UCSD-AML1 (cell line): ENCODE measurements at regions not wholly inside any gene's neighbourhood (a gene's known extent, or its start where the extent isn't known, plus 50 kb on each side); places are given as distances from the start of the nearest gene placed in this dataset.

Experiments
- DNase-seq: peaks from one replicate; lab custom pipeline; 2025; ENCODE audit not compliant: unreplicated experiment; lab: John Stamatoyannopoulos, UW

DNA sequence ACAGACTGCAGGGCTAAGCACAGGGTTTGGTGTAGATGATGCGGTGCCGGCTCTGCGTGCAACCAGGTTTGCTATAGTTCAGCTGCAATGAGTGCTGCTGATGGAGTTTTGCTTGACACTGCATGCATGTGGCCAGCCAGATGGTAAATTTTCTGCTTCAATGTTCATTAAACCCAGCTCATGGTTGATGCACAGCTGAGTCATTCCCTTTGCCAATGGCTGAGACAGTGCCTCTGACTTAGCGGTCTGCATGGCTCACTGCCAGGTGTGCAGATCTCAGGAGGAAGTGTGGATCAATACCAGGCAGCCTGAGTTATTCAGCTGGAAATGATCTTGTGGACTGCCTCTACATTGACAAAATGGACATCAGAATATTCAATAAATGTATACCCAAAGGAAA is 172.7 kb upstream of the ZP4 start:
- no peak for DNase-seq

DNA sequence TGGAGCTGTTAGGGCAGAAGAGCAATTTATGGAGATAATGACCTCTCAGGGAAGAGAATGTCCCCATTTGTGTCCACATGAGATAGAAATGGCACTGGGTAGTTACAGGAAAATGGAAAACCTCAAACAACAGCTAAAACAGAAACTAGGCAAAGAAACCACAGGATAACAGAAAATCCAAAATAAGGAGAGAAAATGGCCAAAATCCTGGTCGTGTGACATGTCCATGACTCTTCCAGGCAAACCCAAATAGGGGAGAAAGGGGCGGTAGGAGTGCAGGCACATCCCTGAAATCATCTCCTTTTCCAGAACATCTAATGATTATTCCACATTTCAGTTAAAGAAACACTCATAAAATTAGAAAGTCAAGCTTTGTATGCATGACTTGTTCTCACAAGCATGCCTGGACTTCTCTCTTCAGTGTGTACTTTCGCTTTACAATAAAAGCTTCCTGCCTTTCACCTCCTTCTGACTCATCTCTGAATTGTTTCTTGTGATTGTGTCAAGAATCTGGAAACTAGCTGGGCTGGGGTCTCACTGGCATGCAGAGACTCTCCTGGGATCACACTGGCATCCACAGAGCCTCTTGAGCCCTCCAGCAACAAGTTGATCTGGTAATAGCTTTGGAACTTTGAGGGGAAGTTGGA is 171.4 kb upstream of the ZP4 start:
- no peak for DNase-seq

DNA sequence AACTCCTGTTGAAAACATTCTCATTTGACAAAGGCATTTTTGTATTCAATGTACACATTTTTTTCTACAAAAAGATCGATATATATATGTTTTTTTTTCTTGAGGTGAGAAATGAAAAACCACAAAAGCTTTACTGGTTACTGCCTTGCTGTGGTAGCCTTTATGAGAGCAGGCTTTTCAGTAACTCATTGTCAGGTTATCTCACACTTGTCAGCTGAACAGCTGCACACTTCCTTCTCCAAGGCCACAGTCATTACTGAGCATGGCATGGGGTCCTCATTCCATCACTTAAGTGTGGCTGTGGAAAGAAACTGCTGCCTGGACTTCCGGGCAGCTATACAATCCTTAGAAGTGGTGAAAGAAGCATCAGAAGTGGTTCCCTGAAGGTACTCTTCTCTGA is 169.3 kb upstream of the ZP4 start:
- DNase-seq = no peak

DNA sequence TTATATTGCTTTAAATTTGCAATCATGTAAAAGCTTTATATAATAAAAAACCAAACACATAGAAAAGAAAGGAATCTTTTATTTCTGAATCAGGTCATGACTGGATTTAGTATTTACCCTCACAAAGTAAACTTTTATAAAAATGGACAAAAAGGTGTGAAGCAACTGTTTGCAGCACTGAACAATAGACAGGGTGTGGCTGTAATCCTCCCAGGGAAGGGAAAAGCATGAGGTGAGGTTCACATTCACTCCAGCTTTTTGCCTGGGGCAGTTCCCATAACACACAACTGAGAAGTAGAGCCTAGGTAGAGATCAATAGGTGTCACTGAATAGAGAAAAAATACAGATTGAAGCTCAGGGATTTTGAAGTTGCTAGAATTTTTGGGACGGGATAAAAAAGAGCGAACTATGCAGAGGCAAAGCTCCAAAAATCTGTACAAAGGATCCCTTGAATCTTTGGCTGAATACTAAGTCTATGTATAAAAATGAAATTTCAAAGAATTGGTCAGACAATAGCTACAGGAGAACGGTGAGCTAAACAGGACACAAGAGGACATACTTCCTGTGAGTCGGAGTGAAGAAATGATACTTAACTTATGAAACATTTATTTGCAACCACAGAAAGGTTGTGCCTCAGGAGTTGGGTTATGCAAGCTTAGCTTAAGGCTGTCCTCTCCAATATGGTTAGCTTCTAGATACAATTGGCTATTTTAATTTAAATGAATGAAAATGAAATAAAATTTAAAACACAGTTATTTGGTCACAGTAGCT is 162.0 kb upstream of the ZP4 start:
- no peak for DNase-seq

DNA sequence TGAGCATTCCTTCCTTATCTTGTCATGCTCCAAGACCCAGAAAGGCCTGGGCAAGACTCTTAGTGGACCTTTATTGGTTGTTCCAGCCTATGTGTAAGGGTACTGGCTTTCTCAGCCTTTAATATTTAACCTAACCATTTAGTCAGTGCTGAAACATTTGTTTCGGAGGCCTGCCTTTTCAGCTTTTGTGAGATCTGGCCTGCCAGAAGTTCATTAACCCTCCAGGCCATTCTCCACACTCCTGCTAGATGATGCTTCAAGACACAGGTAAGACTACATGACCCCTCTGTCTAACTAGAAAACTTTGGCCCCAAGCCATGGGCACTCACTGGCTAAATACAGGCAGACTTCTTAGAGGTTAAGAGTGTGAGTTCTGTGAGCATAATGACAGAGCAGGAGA is 138.4 kb upstream of the ZP4 start:
- DNase-seq = no peak

DNA sequence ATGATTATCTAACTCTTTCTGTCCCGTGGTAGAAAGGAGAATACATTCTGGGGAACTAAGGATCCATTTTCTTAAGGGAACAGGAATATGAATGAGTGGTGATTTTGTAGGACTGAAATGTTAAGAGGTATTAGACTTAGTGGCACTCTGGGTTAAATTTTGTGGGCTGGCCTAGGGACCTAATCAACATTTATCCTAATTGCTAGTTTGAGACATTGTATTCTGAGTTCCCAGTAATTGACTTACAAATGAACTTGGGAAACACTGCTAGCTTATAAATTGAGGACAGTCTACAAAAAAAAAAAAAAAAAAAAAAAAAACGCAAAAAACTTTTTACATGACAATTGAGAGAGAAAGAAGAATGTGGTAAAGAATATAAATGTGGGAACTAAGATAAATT is 136.6 kb upstream of the ZP4 start:
- DNase-seq = no peak

DNA sequence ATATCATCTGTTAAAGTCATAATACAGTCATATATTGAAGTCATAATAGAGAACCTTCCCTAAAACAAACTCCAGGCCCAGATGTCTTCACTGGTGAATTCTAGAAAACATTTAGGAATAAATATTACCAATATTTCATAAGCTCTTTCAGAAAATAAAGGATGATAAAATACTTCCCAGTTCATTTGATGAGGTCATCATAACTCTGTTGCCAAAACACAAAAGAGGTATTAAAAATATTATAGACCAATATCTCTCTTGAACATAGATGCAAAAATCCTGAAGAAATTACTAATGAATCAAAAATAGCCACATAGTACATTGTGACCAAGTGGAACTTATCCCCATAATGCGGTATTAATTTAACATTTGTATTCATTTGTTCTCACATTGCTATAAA is 132.4 kb upstream of the ZP4 start:
- DNase-seq = no peak

DNA sequence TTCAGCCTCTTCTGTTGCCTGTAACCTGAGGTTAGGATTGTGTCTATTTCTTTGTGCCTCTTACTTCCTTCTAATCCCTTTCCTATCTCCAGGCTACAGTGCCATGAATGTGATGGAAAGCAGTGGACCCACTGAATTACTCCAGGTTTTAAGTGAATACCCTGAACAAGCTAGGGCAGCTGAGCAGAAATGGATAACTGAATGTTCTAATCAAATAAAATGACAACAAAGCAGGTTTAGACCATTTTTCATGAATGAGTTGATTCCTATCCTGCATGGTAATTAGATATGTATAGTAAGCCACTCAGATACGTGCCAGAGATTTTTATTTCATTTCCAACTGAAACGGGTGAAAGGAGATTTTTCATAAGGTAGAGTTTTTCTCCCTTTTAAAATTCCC is 127.5 kb upstream of the ZP4 start:
- DNase-seq = no peak

DNA sequence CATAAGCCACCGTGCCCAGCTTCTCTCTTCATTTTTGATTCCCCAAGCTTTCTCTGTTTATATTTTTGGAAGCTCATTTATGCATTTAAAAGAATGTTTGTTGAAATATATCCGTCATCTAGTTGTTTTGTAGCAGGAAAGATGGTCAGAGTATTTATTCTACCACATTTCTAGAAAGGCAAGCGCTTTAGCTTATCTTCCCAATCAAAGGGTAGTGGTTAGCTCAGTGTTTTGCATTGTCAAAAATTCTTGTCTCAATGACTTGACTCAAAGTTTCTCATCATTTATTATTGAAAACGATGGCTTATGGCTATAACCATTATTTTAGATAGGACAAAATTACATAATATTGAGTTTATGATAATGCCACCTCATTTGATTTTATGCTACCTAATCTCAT is 116.1 kb upstream of the ZP4 start:
- no peak for DNase-seq

DNA sequence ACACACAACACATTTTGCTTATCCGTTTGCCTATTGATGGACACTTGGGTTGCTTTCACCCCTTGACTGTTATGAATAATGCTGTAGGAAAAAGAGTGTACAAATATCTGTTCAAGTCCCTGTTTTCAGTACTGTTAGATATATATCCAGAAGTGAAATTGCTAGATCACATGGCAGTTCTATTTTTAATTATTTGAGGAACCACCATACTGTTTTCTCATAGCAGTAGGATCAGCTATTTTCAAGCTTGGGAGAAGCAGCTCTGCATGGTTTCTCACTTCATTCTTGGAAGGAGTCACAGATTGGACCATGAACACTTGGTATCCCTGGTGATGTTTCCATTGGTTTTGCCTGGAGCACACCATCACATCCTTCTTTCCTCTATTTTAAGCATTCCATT is 114.4 kb upstream of the ZP4 start:
- DNase-seq = no peak

DNA sequence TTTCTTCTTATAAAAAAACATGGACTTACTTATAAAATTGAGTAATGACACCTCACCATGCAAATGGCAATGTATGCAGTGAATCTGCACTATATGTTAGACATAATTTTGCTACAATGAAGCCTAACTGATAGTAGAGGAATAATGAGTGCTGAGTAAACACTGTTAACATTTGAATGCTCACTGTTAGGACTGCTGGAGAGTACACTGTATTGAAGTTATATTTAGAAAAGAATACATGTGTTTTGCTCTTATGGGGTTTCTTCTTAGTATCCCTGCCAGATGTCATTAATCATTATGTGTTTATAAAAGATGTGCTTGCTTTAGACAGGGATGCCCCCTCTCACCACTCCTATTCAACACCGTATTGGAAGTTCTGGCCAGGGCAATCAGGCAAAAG is 111.1 kb upstream of the ZP4 start:
- DNase-seq = no peak

DNA sequence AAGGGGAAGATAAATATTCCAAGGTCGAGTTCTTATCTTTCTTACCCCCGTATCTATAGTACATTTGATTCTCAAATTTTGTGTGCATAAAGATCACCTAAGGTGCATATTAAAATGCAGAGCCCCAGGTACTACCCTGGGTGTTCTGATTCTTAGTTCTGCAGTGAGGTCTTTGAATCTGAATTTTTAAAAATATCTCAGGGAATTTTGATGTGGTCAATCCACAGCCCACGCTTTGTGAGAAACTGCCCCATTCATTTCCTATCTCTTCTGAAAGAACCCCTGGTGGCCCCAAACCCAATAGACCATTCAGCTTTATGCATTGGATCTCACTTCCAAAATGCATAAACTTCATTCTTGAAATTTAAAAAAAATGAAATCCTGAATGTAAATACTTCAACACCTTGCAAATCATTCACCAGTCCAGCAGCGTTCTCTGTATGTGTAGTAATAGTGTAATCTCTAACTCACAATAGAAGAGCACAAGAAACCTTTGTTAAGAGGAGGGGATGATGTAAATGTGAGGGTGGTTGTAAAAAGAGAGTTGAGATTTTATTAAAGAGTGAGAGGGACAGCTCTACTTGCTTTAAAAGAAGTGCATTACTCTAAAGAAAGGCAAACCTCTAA is 108.8 kb upstream of the ZP4 start:
- DNase-seq = no peak

DNA sequence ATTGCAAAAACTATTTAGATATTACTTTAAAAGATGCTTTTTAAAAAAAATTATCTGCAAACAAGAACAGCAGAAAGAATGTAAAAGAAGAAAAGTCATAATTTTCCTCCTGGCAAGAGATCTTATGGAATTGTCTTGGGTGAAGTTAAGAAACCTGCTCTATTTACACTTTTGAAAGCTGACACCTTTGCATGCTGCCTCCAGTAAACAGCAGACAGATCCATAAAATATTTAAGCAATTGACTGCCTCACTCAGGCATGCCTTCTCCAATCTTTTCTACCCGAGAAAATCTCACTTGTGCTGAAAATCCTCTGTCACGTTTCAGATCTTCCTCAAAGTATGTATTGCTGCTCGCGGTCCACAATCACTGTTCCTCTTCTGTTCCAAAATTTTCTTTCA is 107.9 kb upstream of the ZP4 start:
- no peak for DNase-seq

DNA sequence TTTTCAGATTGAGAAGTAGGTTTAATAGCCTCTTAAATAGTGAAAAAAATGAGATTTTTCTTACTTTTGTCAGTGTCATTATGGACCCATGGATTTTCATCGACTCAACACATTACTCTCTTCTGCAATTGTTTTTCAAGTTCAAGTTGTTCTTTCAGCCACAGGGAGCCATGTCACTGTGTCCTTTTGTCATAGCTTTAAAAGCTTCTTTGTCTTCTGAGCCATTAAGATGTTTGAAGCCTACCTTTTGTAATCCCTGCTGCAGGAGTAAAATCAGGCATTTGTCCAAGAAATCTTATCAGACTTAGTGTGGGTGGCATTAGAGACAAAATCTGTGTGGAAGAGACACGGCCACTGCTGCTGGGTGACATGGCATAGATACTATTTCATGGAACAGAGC is 92.8 kb upstream of the ZP4 start:
- no peak for DNase-seq

DNA sequence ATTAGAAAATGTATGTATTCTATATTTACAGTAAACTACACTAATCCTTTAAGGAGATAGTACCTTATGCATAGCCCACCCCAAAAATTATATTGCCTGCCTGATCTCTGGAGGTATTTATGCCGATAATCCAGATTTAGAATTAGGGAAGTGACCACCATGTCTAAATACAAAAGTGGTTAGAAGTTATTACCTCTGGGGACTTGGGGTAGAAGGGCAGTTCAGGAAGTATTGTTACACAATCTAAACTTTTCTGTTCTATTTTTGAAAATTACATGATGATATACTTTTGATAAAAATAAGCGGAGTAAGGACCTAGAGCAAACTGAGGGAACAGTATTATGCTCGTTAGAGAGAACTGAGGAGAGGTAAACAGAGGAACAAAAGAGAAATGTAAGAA is 90.5 kb upstream of the ZP4 start:
- DNase-seq = no peak

DNA sequence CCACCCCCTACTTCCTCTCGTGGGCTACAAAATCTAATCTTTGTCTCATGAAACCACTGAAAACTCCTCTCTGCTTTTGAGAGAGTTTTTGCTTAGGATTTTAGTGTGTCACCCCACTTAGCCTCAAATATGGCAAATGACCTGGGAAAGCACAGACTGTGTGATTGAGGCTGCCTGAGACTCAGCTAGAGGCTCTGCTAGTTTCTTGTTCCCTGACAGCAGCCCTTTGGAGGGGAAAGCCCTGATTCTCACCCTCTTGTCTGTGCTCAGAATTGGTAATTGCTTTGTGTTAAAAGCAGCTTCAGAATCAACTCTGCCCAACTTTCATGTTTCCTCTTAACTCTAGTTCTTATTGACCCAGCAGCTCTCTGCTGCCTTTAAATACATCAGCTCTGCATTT is 85.6 kb upstream of the ZP4 start:
- no peak for DNase-seq

DNA sequence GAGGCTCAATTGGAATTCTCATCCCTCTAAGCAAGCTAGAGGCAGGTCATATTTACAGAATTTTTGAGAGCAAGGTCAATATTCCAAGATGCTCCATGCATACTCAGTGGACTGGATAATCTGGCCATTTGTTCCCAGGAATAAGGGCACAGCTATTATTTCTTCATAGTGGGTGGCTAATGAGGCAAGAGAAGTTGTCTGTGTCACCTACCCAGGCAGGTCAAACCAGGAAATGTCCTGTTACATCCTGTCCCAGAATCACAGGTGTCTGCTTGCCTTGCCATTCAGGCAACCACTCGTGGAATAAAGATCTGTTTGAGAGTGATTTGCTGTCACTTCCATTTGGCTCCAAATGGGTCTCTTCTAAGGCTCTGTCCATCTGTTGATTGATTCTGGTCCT is 85.2 kb upstream of the ZP4 start:
- DNase-seq = no peak

DNA sequence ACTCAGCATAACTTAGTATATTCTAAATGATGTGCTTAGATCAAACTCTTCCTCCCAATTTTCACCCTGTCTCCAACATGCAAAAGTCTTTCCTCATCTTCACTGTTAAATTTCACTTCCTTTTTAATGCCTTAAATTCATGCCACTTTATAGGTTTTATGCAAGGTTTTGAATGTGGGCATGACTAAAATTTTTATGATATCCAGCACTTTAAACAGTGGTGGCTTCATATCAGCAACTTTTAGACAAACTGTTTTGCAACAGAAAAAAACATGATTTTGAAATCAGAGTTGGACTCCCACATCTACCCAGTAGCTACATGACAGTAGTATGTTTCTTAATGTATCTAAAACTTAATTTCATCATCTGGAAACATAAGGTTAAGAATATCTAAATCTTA is 84.7 kb upstream of the ZP4 start:
- no peak for DNase-seq

DNA sequence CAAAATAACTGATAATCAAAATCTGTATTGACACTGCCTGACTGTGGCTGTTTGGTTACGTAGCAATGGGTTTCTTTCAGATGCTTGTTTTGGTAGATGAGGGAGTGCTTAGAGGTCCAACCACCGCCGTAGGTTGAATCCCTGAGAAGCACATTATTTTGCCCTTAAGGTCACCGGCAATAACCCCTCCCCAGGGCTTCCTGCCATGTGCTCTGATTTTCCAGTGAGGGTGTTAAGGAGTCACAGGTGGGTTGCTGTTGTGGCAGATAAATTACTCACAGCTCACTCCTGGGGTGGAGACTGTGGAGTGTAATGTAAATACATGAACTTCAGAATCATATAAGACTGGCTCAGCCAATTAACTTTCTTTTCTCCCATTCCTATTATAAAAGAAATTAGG is 81.5 kb upstream of the ZP4 start:
- no peak for DNase-seq

DNA sequence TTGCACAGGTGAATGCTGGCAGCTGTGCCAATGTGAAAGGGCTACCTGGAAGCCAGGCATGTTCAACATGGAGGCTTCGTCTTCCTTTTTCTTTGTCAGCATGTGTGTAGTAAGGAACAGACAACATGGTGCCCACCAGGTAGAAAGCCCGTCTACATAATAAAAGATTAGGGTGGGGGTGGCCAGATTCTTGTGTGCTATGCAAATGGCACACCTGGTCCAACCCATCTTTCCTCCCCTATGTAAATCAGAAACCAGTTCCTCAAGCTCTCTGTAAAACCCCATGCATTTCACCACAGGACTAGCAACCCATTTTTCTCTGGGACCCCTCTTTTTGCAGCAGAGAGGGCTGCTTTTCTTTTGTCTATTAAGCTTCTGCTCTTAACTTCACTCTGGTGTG is 72.3 kb upstream of the ZP4 start:
- no peak for DNase-seq

DNA sequence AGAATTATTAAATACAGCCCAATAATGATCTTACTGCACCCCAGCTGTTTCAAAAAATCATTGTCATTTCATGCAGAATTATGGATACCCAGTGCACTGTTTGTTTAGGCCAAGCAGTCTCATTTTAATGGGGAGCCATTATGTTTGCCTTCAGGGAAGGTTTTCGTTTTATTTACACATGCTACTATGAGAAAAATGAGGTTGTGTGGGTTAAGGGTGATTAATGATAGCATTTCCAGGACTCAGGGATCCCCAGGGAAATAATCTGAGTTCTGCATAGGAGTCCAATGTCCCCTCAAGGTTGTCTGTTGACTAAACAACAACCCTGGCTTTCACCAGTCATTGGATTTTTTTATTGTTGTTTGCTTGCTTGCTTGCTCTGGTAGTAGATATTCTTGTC is 71.0 kb upstream of the ZP4 start:
- no peak for DNase-seq

DNA sequence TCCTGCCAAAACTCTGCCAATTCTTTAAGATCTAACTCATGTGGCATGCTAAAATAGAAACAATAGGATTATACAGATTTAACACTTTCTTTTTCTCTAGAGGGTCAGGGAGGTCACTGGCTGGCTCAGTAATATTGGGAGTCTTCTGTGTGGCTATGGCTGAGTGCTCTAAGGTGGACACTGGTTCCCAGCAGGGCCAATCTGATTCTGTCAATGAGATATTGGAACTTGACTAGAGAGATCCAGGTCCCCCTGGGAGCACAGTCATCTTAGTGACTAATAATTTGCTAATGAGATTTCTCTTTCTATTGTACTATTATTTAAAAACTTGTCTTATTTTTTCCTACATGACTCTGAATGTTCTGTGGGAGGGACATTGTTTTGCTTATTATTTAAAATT is 69.1 kb upstream of the ZP4 start:
- DNase-seq = no peak

DNA sequence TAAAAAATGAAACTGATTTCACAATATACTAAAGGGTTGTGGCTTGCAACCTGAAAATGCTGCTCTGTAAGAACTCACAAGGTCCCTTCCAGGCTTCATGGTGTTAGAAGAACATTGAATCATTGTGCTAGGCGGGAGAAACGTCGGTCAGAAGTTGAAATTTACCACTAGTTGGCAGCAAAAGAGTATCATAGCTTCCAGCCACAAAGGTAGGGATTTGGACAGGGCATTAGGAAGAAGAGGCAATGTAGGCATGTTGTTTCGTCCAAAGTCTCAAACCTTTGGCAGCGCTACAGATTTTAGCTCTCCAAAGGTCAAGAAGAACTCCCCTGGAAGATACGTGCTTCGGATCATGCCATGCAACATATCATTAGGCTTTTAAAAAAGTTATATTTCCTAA is 62.5 kb upstream of the ZP4 start:
- DNase-seq = no peak
